ENCODE measurements at regions not wholly inside any gene's neighbourhood (a gene's known extent, or its start where the extent isn't known, plus 50 kb on each side); places are given as distances from the start of the nearest gene placed in this dataset.

DNA sequence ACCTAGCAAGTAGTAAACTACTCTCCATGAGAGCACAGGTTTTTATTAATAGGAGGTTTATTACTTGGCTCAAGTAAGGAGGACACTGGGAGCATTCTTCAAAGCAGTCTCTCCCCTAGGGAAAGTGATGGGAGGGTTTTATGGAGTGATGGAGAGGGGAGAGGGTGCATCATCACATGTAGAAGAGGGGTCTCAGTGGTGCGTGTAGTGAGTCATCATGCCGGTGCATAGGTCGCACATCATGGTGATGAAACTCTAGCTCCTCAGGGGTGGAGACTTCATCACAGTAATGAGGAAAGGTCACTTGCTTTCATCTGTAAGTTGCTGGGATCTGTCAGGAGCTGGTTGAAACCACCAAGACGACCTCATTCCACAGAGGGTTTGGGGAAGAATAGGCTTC, 210.8 kb upstream of the UBL3 start:
- no peak for TF ChIP-seq ZFP3 (tag by site-specific recombination; IDR thresholded peaks at IDR 0.05; ENCODE audit: low read depth)
- TF ChIP-seq ZNF211 (tag by site-specific recombination; IDR thresholded peaks at IDR 0.05; ENCODE audit: low read depth) = no peak
- TF ChIP-seq, protein P1, sequence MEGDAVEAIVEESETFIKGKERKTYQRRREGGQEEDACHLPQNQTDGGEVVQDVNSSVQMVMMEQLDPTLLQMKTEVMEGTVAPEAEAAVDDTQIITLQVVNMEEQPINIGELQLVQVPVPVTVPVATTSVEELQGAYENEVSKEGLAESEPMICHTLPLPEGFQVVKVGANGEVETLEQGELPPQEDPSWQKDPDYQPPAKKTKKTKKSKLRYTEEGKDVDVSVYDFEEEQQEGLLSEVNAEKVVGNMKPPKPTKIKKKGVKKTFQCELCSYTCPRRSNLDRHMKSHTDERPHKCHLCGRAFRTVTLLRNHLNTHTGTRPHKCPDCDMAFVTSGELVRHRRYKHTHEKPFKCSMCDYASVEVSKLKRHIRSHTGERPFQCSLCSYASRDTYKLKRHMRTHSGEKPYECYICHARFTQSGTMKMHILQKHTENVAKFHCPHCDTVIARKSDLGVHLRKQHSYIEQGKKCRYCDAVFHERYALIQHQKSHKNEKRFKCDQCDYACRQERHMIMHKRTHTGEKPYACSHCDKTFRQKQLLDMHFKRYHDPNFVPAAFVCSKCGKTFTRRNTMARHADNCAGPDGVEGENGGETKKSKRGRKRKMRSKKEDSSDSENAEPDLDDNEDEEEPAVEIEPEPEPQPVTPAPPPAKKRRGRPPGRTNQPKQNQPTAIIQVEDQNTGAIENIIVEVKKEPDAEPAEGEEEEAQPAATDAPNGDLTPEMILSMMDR (tag by site-specific recombination; IDR thresholded peaks at IDR 0.05) = no peak
- no peak for TF ChIP-seq MZF1 (tag by site-specific recombination; IDR thresholded peaks at IDR 0.05; ENCODE audit: borderline replicate concordance)
- TF ChIP-seq ZNF350 (tag by site-specific recombination; IDR thresholded peaks at IDR 0.05) = no peak
- TF ChIP-seq ZNF776 (tag by site-specific recombination; IDR thresholded peaks at IDR 0.05; ENCODE audit: borderline replicate concordance) = no peak
- TF ChIP-seq ZBTB17 (tag by site-specific recombination; IDR thresholded peaks at IDR 0.05) = no peak
- TF ChIP-seq ZNF23 (tag by site-specific recombination; IDR thresholded peaks at IDR 0.05; ENCODE audit: borderline replicate concordance) = no peak
- no peak for TF ChIP-seq KLF10 (tag by site-specific recombination; IDR thresholded peaks at IDR 0.05)
- TF ChIP-seq ZNF792 (tag by site-specific recombination; IDR thresholded peaks at IDR 0.05) = no peak
- TF ChIP-seq ZNF416 (tag by site-specific recombination; IDR thresholded peaks at IDR 0.05) = no peak
